ENCODE measurements at regions not wholly inside any gene's neighbourhood (a gene's known extent, or its start where the extent isn't known, plus 50 kb on each side); places are given as distances from the start of the nearest gene placed in this dataset.

- no peaks in the 10 kb centered on the region for H4K20me1 ChIP-seq (ENCODE audit: insufficient read depth, low read length)
- H3K9me3 ChIP-seq (ENCODE audit: insufficient read depth, low read length, severe bottlenecking), result no peaks in the 10 kb centered on the region
- no peak overlapping the region for H3K4me3 ChIP-seq (ENCODE audit: low read depth in 1 of 2, low read length in 2 of 2)
- no peak overlapping the region for H3K27ac ChIP-seq (ENCODE audit: low read length)
- H3K4me1 ChIP-seq (ENCODE audit: insufficient read depth, low read length), result no peaks in the 10 kb centered on the region
- H3K36me3 ChIP-seq (ENCODE audit: insufficient read depth, low read length), result no peaks in the 10 kb centered on the region
- H3K27me3 ChIP-seq (ENCODE audit: insufficient read depth, low read length, poor library complexity), result no peaks in the 10 kb centered on the region
- DNase-seq (no peak), ATAC-seq (ENCODE audit: insufficient read depth, low read depth) (no peak)
- H3K9ac ChIP-seq (ENCODE audit: low read depth, low read length), result no peak overlapping the region
- no peak for TF ChIP-seq CTCF (IDR thresholded peaks at IDR 0.05; ENCODE audit: borderline replicate concordance, extremely low read depth, low read length, poor library complexity, severe bottlenecking)
- TF ChIP-seq EZH2 (IDR thresholded peaks at IDR 0.05; ENCODE audit: borderline replicate concordance, low read depth, low read length, severe bottlenecking), result no peak
- no peak overlapping the region for H3K4me2 ChIP-seq (ENCODE audit: insufficient read depth, low read length)
- H3K79me2 ChIP-seq (ENCODE audit: insufficient read depth, low read length), result no peaks in the 10 kb centered on the region
- no peak overlapping the region for H2AFZ ChIP-seq (ENCODE audit: low read depth, low read length)
Observed at GRCh38 chr2:208711598-208711997, 305.0 kb downstream of the PTH2R start.

GRCh38 chr2:208713066-208713745, 306.6 kb downstream of the PTH2R start:
- no peaks in the 10 kb centered on the region for H4K20me1 ChIP-seq (ENCODE audit: insufficient read depth, low read length)
- H3K9me3 ChIP-seq (ENCODE audit: insufficient read depth, low read length, severe bottlenecking), result no peaks in the 10 kb centered on the region
- no peak overlapping the region for H3K27ac ChIP-seq (ENCODE audit: low read length)
- TF ChIP-seq CTCF (IDR thresholded peaks at IDR 0.05; ENCODE audit: borderline replicate concordance, extremely low read depth, low read length, poor library complexity, severe bottlenecking) (no peak), EZH2 (IDR thresholded peaks at IDR 0.05; ENCODE audit: borderline replicate concordance, low read depth, low read length, severe bottlenecking) (no peak)
- H2AFZ ChIP-seq (ENCODE audit: low read depth, low read length), result no peak overlapping the region
- no peak overlapping the region for H3K9ac ChIP-seq (ENCODE audit: low read depth, low read length)
- H3K4me1 ChIP-seq (ENCODE audit: insufficient read depth, low read length), result no peaks in the 10 kb centered on the region
- no peaks in the 10 kb centered on the region for H3K27me3 ChIP-seq (ENCODE audit: insufficient read depth, low read length, poor library complexity)
- DNase-seq (no peak), ATAC-seq (ENCODE audit: insufficient read depth, low read depth) (no peak)
- no peaks in the 10 kb centered on the region for H3K36me3 ChIP-seq (ENCODE audit: insufficient read depth, low read length)
- H3K79me2 ChIP-seq (ENCODE audit: insufficient read depth, low read length), result no peaks in the 10 kb centered on the region
- H3K4me3 ChIP-seq (ENCODE audit: low read depth in 1 of 2, low read length in 2 of 2), result no peak overlapping the region
- H3K4me2 ChIP-seq (ENCODE audit: insufficient read depth, low read length), result no peak overlapping the region

GRCh38 chr2:208718828-208719227, 312.2 kb downstream of the PTH2R start:
- Histone ChIP-seq H2AFZ (ENCODE audit: low read depth, low read length) (no peak overlapping the region), H3K27me3 (ENCODE audit: insufficient read depth, low read length, poor library complexity) (no peaks in the 10 kb centered on the region), H3K4me1 (ENCODE audit: insufficient read depth, low read length) (no peaks in the 10 kb centered on the region), H3K27ac (ENCODE audit: low read length) (no peak overlapping the region), H3K36me3 (ENCODE audit: insufficient read depth, low read length) (no peaks in the 10 kb centered on the region), H4K20me1 (ENCODE audit: insufficient read depth, low read length) (no peaks in the 10 kb centered on the region), H3K4me3 (ENCODE audit: low read depth in 1 of 2, low read length in 2 of 2) (no peak overlapping the region), H3K79me2 (ENCODE audit: insufficient read depth, low read length) (no peaks in the 10 kb centered on the region), H3K9me3 (ENCODE audit: insufficient read depth, low read length, severe bottlenecking) (no peaks in the 10 kb centered on the region), H3K9ac (ENCODE audit: low read depth, low read length) (no peak overlapping the region), H3K4me2 (ENCODE audit: insufficient read depth, low read length) (no peak overlapping the region)
- ATAC-seq (ENCODE audit: insufficient read depth, low read depth), result no peak
- no peak for TF ChIP-seq EZH2 (IDR thresholded peaks at IDR 0.05; ENCODE audit: borderline replicate concordance, low read depth, low read length, severe bottlenecking)
- TF ChIP-seq CTCF (IDR thresholded peaks at IDR 0.05; ENCODE audit: borderline replicate concordance, extremely low read depth, low read length, poor library complexity, severe bottlenecking), result no peak
- no peak for DNase-seq

All from DND-41 (cell line).